ENCODE measurements at regions not wholly inside any gene's neighbourhood (a gene's known extent, or its start where the extent isn't known, plus 50 kb on each side); places are given as distances from the start of the nearest gene placed in this dataset.
"Not testable (repeated sequence)": the region's sequence is repeated elsewhere in the genome, so short reads cannot be mapped to it uniquely, and the experiment has no call there.

- TF ChIP-seq CTCF (IDR thresholded peaks at IDR 0.05; ENCODE audit: insufficient read depth, low read length) (no peak), GABPA (IDR thresholded peaks at IDR 0.05; ENCODE audit: low read depth) (no peak), SPI1 (IDR thresholded peaks at IDR 0.05; ENCODE audit: borderline replicate concordance, low read depth) (no peak), POLR2AphosphoS5 (IDR thresholded peaks at IDR 0.05; ENCODE audit: low read depth) (no peak), REST (IDR thresholded peaks at IDR 0.05; ENCODE audit: insufficient replicate concordance, low read depth) (no peak)
- no peak for DNase-seq (ENCODE audit: low read depth in 1 of 2, low spot score in 1 of 2)
- Histone ChIP-seq H3K27ac (replicated peaks) (no peak overlapping the region), H3K27me3 (ENCODE audit: insufficient read depth, poor library complexity, severe bottlenecking) (no peaks in the 10 kb centered on the region), H3K4me3 (replicated peaks; ENCODE audit: insufficient read depth, low read length) (no peak overlapping the region)
Observed at GRCh38 chr12:43226151-43226550, 325.9 kb downstream of the ADAMTS20 start.

- not testable (repeated sequence) for H3K27me3 ChIP-seq (ENCODE audit: insufficient read depth, poor library complexity, severe bottlenecking); DNase-seq (ENCODE audit: low read depth in 1 of 2, low spot score in 1 of 2); H3K4me3 ChIP-seq (replicated peaks; ENCODE audit: insufficient read depth, low read length); H3K27ac ChIP-seq (replicated peaks)
Observed at GRCh38 chr12:43224190-43224805, 327.7 kb downstream of the ADAMTS20 start.

GRCh38 chr12:43222796-43223195, 329.2 kb downstream of the ADAMTS20 start:
- no peak for TF ChIP-seq POLR2AphosphoS5 (IDR thresholded peaks at IDR 0.05; ENCODE audit: low read depth)
- no peak for TF ChIP-seq CTCF (IDR thresholded peaks at IDR 0.05; ENCODE audit: insufficient read depth, low read length)
- TF ChIP-seq SPI1 (IDR thresholded peaks at IDR 0.05; ENCODE audit: borderline replicate concordance, low read depth), result no peak
- no peak for TF ChIP-seq GABPA (IDR thresholded peaks at IDR 0.05; ENCODE audit: low read depth)
- TF ChIP-seq REST (IDR thresholded peaks at IDR 0.05; ENCODE audit: insufficient replicate concordance, low read depth), result no peak
- no peaks in the 10 kb centered on the region for H3K27me3 ChIP-seq (ENCODE audit: insufficient read depth, poor library complexity, severe bottlenecking)
- H3K4me3 ChIP-seq (replicated peaks; ENCODE audit: insufficient read depth, low read length), result no peak overlapping the region
- H3K27ac ChIP-seq (replicated peaks), result no peak overlapping the region
- no peak for DNase-seq (ENCODE audit: low read depth in 1 of 2, low spot score in 1 of 2)

GRCh38 chr12:43221216-43221615, 330.8 kb downstream of the ADAMTS20 start:
- no peaks in the 10 kb centered on the region for H3K27me3 ChIP-seq (ENCODE audit: insufficient read depth, poor library complexity, severe bottlenecking)
- TF ChIP-seq GABPA (IDR thresholded peaks at IDR 0.05; ENCODE audit: low read depth) (no peak), SPI1 (IDR thresholded peaks at IDR 0.05; ENCODE audit: borderline replicate concordance, low read depth) (no peak), CTCF (IDR thresholded peaks at IDR 0.05; ENCODE audit: insufficient read depth, low read length) (no peak)
- H3K4me3 ChIP-seq (replicated peaks; ENCODE audit: insufficient read depth, low read length), result no peak overlapping the region
- H3K27ac ChIP-seq (replicated peaks), result no peak overlapping the region
- no peak for DNase-seq (ENCODE audit: low read depth in 1 of 2, low spot score in 1 of 2)

Measured in HL-60 (cell line).